H9 (cell line): ENCODE measurements at regions not wholly inside any gene's neighbourhood (a gene's known extent, or its start where the extent isn't known, plus 50 kb on each side); places are given as distances from the start of the nearest gene placed in this dataset.

Source experiments
- DNase-seq: peaks from one replicate; pipeline ENCODE4 v3.0.0-alpha.2; 2017
- H2AFZ ChIP-seq: one replicate; pipeline ENCODE4 v1.6.1; 2013; ENCODE audit warnings: mild to moderate bottlenecking, low read length, control low read depth, moderate library complexity
- H2AK5ac ChIP-seq: 2 replicates; pipeline ENCODE4 v1.6.1; 2013; ENCODE audit warnings: low read length, control low read depth, mixed read lengths; ENCODE audit not compliant: insufficient read length
- H2BK120ac ChIP-seq: one replicate; pipeline ENCODE4 v1.6.1; 2013; ENCODE audit warnings: low read depth, mild to moderate bottlenecking, low read length, control low read depth, inconsistent platforms; ENCODE audit not compliant: poor library complexity, severe bottlenecking
- H2BK12ac ChIP-seq: 2 replicates; pipeline ENCODE4 v1.6.1; 2013; ENCODE audit warnings: low read length, control low read depth, mixed read lengths, low read depth; ENCODE audit not compliant: insufficient read length
- H2BK15ac ChIP-seq: 2 replicates; pipeline ENCODE4 v1.6.1; 2013; ENCODE audit warnings: low read depth, low read length, control low read depth
- H2BK20ac ChIP-seq: one replicate; pipeline ENCODE4 v1.6.1; 2013; ENCODE audit warnings: low read depth, mild to moderate bottlenecking, low read length, control low read depth, inconsistent platforms; ENCODE audit not compliant: poor library complexity, severe bottlenecking
- H2BK5ac ChIP-seq: 2 replicates; pipeline ENCODE4 v1.6.1; 2013; ENCODE audit warnings: low read length, control low read depth, mixed read lengths; ENCODE audit not compliant: insufficient read length
- H3K14ac ChIP-seq: 2 replicates; pipeline ENCODE4 v1.6.1; 2013; ENCODE audit warnings: low read length, control low read depth; ENCODE audit not compliant: insufficient read depth
- H3K18ac ChIP-seq: 2 replicates; pipeline ENCODE4 v1.6.1; 2013; ENCODE audit warnings: low read depth, mild to moderate bottlenecking, mixed read lengths, low read length, control low read depth; ENCODE audit not compliant: insufficient read length
- H3K23ac ChIP-seq: 2 replicates; pipeline ENCODE4 v1.6.1; 2013; ENCODE audit warnings: low read length, control low read depth, mixed read lengths, low read depth; ENCODE audit not compliant: insufficient read length
- H3K23me2 ChIP-seq: 2 replicates; pipeline ENCODE4 v1.6.1; 2013; ENCODE audit warnings: low read depth, mild to moderate bottlenecking, mixed read lengths, low read length, control low read depth; ENCODE audit not compliant: insufficient read length, poor library complexity, severe bottlenecking
- H3K27ac ChIP-seq: 2 replicates; pipeline ENCODE4 v1.5.1; 2013; ENCODE audit warnings: low read length, control low read depth, mixed read lengths, low read depth; ENCODE audit not compliant: insufficient read length
- H3K27me3 ChIP-seq: 2 replicates; pipeline ENCODE4 v1.6.1; 2013; ENCODE audit warnings: low read length, control low read depth, inconsistent platforms; ENCODE audit not compliant: insufficient read depth
- H3K4ac ChIP-seq: 2 replicates; pipeline ENCODE4 v1.6.1; 2013; ENCODE audit warnings: low read depth, mild to moderate bottlenecking, control low read depth, inconsistent platforms, low read length, moderate library complexity
- H3K4me1 ChIP-seq: 2 replicates; pipeline ENCODE4 v1.6.1; 2013; ENCODE audit warnings: low read length, control low read depth, inconsistent platforms; ENCODE audit not compliant: insufficient read depth
- H3K4me2 ChIP-seq: 2 replicates; pipeline ENCODE4 v1.6.1; 2013; ENCODE audit warnings: low read length, control low read depth, mixed read lengths; ENCODE audit not compliant: insufficient read length, insufficient read depth
- H3K56ac ChIP-seq: 2 replicates; pipeline ENCODE4 v1.6.1; 2013; ENCODE audit warnings: low read depth, mild to moderate bottlenecking, mixed read lengths, low read length, control low read depth; ENCODE audit not compliant: insufficient read length
- H3K79me1 ChIP-seq: 2 replicates; pipeline ENCODE4 v1.6.1; 2013; ENCODE audit warnings: low read depth, mild to moderate bottlenecking, moderate library complexity, low read length, control low read depth, inconsistent platforms; ENCODE audit not compliant: insufficient read depth, poor library complexity, severe bottlenecking
- H3K79me2 ChIP-seq: 2 replicates; pipeline ENCODE4 v1.6.1; 2013; ENCODE audit warnings: low read length, control low read depth, inconsistent platforms; ENCODE audit not compliant: insufficient read depth
- H3K9ac ChIP-seq: 2 replicates; pipeline ENCODE4 v1.6.1; 2013; ENCODE audit warnings: low read length, control low read depth, mixed read lengths; ENCODE audit not compliant: insufficient read length; ENCODE audit errors: extremely low read depth
- H3K9me3 ChIP-seq: one replicate; pipeline ENCODE4 v1.6.1; 2013; ENCODE audit warnings: low read depth, low read length, inconsistent platforms; ENCODE audit not compliant: control insufficient read depth
- H3T11ph ChIP-seq: one replicate; pipeline ENCODE4 v1.6.1; 2013; ENCODE audit warnings: mild to moderate bottlenecking, low read length, control low read depth, inconsistent platforms
- H4K20me1 ChIP-seq: one replicate; pipeline ENCODE4 v1.6.1; 2013; ENCODE audit not compliant: control insufficient read depth, insufficient read length, insufficient read depth
- H4K5ac ChIP-seq: 2 replicates; pipeline ENCODE4 v1.6.1; 2013; ENCODE audit warnings: low read depth, mild to moderate bottlenecking, mixed read lengths, low read length, control low read depth; ENCODE audit not compliant: insufficient read length
- H4K8ac ChIP-seq: replicated peaks from 2 replicates; pipeline ENCODE4 v1.6.1; 2013; ENCODE audit warnings: low read length, control low read depth, mixed read lengths, low read depth; ENCODE audit not compliant: insufficient read length
- H4K91ac ChIP-seq: 2 replicates; pipeline ENCODE4 v1.6.1; 2013; ENCODE audit warnings: low read depth, mild to moderate bottlenecking, moderate library complexity, mixed read lengths, low read length, control low read depth; ENCODE audit not compliant: insufficient read length
- H3K27ac Mint-ChIP-seq, 3 experiments: 2 replicates in 2 of 3; 3 replicates in 1 of 3; pipeline ENCODE4 v1.8.0; 2020 to 2021; ENCODE audit warnings: mixed read lengths in 3 of 3, mild to moderate bottlenecking in 1 of 3, moderate library complexity in 1 of 3
- H3K27me3 Mint-ChIP-seq: 2 replicates; pipeline ENCODE4 v1.8.0; 2021; ENCODE audit warnings: low read depth, mild to moderate bottlenecking, moderate library complexity, mixed read lengths
- H3K36me3 Mint-ChIP-seq, 3 experiments: 2 replicates in 2 of 3; 3 replicates in 1 of 3; pipeline ENCODE4 v1.8.0; 2020 to 2021; ENCODE audit warnings: low read depth in 3 of 3, mixed read lengths in 3 of 3; ENCODE audit not compliant: insufficient read depth in 1 of 3
- H3K4me1 Mint-ChIP-seq, 2 experiments: 2 replicates each; pipeline ENCODE4 v1.8.0; 2020; ENCODE audit warnings: mixed read lengths in 2 of 2
- H3K4me3 Mint-ChIP-seq, 2 experiments: 2 replicates in 1 of 2; 3 replicates in 1 of 2; pipeline ENCODE4 v1.8.0; 2020 to 2021; ENCODE audit warnings: mild to moderate bottlenecking in 2 of 2, mixed read lengths in 2 of 2, moderate library complexity in 1 of 2
- H3K9me3 Mint-ChIP-seq, 2 experiments: 2 replicates in 1 of 2; 3 replicates in 1 of 2; pipeline ENCODE4 v1.8.0; 2020; ENCODE audit warnings: mild to moderate bottlenecking in 2 of 2, mixed read lengths in 2 of 2, moderate library complexity in 1 of 2
- CTCF ChIP-seq: fragments of 200-600 bp; sonication (generic); conservative IDR thresholded peaks from 3 replicates; pipeline ENCODE4 v1.8.0; 2021; ENCODE audit warnings: antibody characterized with exemption, mild to moderate bottlenecking
- WGBS: extraction: QIAGEN DNeasy Blood & Tissue Kit; methylation state at CpG from one replicate; pipeline ENCODE4 v1.1.7; 2013; ENCODE audit warnings: missing lambda C conversion rate, low lambda C conversion rate, mixed read lengths; ENCODE audit not compliant: insufficient read length; ENCODE audit errors: extremely low coverage; 5-methylcytosine and 5-hydroxymethylcytosine counted together

- Histone ChIP-seq H3K23me2 (no peaks in the 10 kb centered on the region), H3K79me2 (no peaks in the 10 kb centered on the region), H4K5ac (no peak overlapping the region), H2BK15ac (no peak overlapping the region), H2BK120ac (no peak overlapping the region), H3K9me3 (no peaks in the 10 kb centered on the region), H2BK12ac (no peak overlapping the region), H2AFZ (no peak overlapping the region), H2BK20ac (no peak overlapping the region), H3K79me1 (no peaks in the 10 kb centered on the region), H3K56ac (no peak overlapping the region), H3K27me3 (no peaks in the 10 kb centered on the region), H3K4me1 (no peaks in the 10 kb centered on the region), H4K20me1 (no peaks in the 10 kb centered on the region), H3K4me2 (no peak overlapping the region), H3K4ac (no peak overlapping the region), H3K14ac (no peak overlapping the region), H3K18ac (no peak overlapping the region), H4K8ac (no peak overlapping the region), H3K23ac (no peak overlapping the region), H2AK5ac (no peak overlapping the region), H3K9ac (no peak overlapping the region), H4K91ac (no peak overlapping the region), H2BK5ac (no peak overlapping the region), H3T11ph (no peak overlapping the region), H3K27ac (no peak overlapping the region)
- H3K36me3 Mint-ChIP-seq = no peaks in the 10 kb centered on the region
- no peak for DNase-seq
- H3K9me3 Mint-ChIP-seq = no peaks in the 10 kb centered on the region
- no peaks in the 10 kb centered on the region for H3K27me3 Mint-ChIP-seq
- peaks cover 0 to 5% of the 10 kb centered on the region in 2 experiments; a peak in 2 of 4 replicates for H3K4me1 Mint-ChIP-seq
- TF ChIP-seq CTCF = no peak
- H3K27ac Mint-ChIP-seq = no peak overlapping the region
- H3K4me3 Mint-ChIP-seq = no peak overlapping the region
- WGBS = no CpG with 5 or more reads among the region's 5 CpGs
These were observed 51.5 kb upstream of the PHLPP1 start for GRCh38 chr18:62663731-62664336.
